H1 (cell line): ENCODE measurements at regions not wholly inside any gene's neighbourhood (a gene's known extent, or its start where the extent isn't known, plus 50 kb on each side); places are given as distances from the start of the nearest gene placed in this dataset.

ENCODE experiments used
- CTCF ChIA-PET: fragments of 300-600 bp; sonication (Branson Sonifier 250); formaldehyde crosslinking; loops from one replicate; lab custom pipeline; 2021; ENCODE audit not compliant: partially characterized antibody; lab: Charles Lee
- POLR2A ChIA-PET: fragments of 300-600 bp; sonication (Branson Sonifier 250); formaldehyde crosslinking; loops from one replicate; lab custom pipeline; 2021; ENCODE audit warnings: inconsistent platforms; ENCODE audit not compliant: partially characterized antibody; lab: Charles Lee
- DNase-seq, 2 experiments: peaks; one replicate each; pipeline versions ENCODE4 v3.0.0 to v3.0.0-alpha.2; 2010 to 2022; ENCODE audit warnings: low spot score in 2 of 2, low read depth in 1 of 2, mixed read lengths in 1 of 2
- FAIRE-seq: peaks from 2 replicates; lab custom pipeline; 2011; peaks lifted over from hg19 to GRCh38; lab: Jason Lieb, UNC
- H2AFZ ChIP-seq: 2 replicates; pipeline ENCODE4 v1.8.1; 2012; ENCODE audit warnings: low read length, inconsistent platforms
- H2AK5ac ChIP-seq: 2 replicates; pipeline ENCODE4 v1.6.1; 2013; ENCODE audit warnings: low read depth, low read length
- H2BK120ac ChIP-seq: replicated peaks from 2 replicates; pipeline ENCODE3; 2013; ENCODE audit warnings: low read depth, low read length, inconsistent platforms
- H2BK12ac ChIP-seq: 2 replicates; pipeline ENCODE4 v1.6.1; 2013; ENCODE audit warnings: low read depth, low read length
- H2BK15ac ChIP-seq: 2 replicates; pipeline ENCODE4 v1.6.1; 2013; ENCODE audit warnings: low read length
- H2BK20ac ChIP-seq: 2 replicates; pipeline ENCODE4 v1.6.1; 2013; ENCODE audit warnings: low read length
- H2BK5ac ChIP-seq: 2 replicates; pipeline ENCODE4 v1.6.1; 2013; ENCODE audit warnings: low read depth, low read length
- H3K14ac ChIP-seq: 2 replicates; pipeline ENCODE4 v1.6.1; 2013; ENCODE audit warnings: inconsistent platforms; ENCODE audit not compliant: insufficient read length
- H3K18ac ChIP-seq: 2 replicates; pipeline ENCODE4 v1.6.1; 2013; ENCODE audit warnings: low read length; ENCODE audit errors: extremely low read depth
- H3K23ac ChIP-seq: 2 replicates; pipeline ENCODE4 v1.6.1; 2013; ENCODE audit warnings: inconsistent platforms; ENCODE audit not compliant: insufficient read length
- H3K23me2 ChIP-seq: 2 replicates; pipeline ENCODE4 v1.6.1; 2013; ENCODE audit warnings: low read depth, low read length
- H3K27ac ChIP-seq: 2 replicates; pipeline ENCODE4 v1.6.1; 2011; ENCODE audit warnings: low read depth, low read length, inconsistent platforms
- H3K27me3 ChIP-seq, 4 experiments: replicated peaks in 1 of 4; 1 replicate in 1 of 4; 2 replicates in 3 of 4; pipeline versions ENCODE4 v1.6.1 to v1.8.1; 2011 to 2013; ENCODE audit warnings: low read length in 3 of 4, mild to moderate bottlenecking in 3 of 4, inconsistent platforms in 2 of 4, mixed read lengths in 2 of 4, moderate library complexity in 1 of 4; ENCODE audit not compliant: control insufficient read depth in 3 of 4, insufficient read depth in 3 of 4; ENCODE audit errors: extremely low read depth in 1 of 4
- H3K36me3 ChIP-seq, 4 experiments: 2 replicates each; pipeline versions ENCODE4 v1.6.1 to v1.8.1; 2011 to 2013; ENCODE audit warnings: mild to moderate bottlenecking in 4 of 4, low read length in 3 of 4, moderate library complexity in 2 of 4, control low read depth in 1 of 4, inconsistent platforms in 1 of 4; ENCODE audit not compliant: insufficient read depth in 4 of 4, control insufficient read depth in 2 of 4
- H3K4ac ChIP-seq: replicated peaks from 2 replicates; pipeline ENCODE3; 2013; ENCODE audit warnings: low read length, low read depth, mixed read lengths, inconsistent platforms; ENCODE audit not compliant: insufficient read length
- H3K4me1 ChIP-seq, 4 experiments: replicated peaks in 1 of 4; 1 replicate in 1 of 4; 2 replicates in 3 of 4; pipeline versions ENCODE4 v1.6.1 to v1.8.1; 2011 to 2013; ENCODE audit warnings: low read length in 3 of 4, inconsistent platforms in 2 of 4, mixed read lengths in 1 of 4; ENCODE audit not compliant: insufficient read depth in 4 of 4, control insufficient read depth in 3 of 4
- H3K4me2 ChIP-seq, 2 experiments: 2 replicates each; pipeline versions ENCODE4 v1.6.1 to v1.8.1; 2011 to 2013; ENCODE audit warnings: low read depth in 2 of 2, low read length in 2 of 2, control low read depth in 1 of 2, inconsistent platforms in 1 of 2, mild to moderate bottlenecking in 1 of 2; ENCODE audit not compliant: insufficient read depth in 1 of 2
- H3K4me3 ChIP-seq, 4 experiments: fragments of 200-600, 300-600 bp in 1 of 4; sonication (generic), shearing (Covaris generic), sonication (Bioruptor Twin) in 1 of 4; 2 replicates each; pipeline versions ENCODE4 v1.5.1 to v1.8.1; 2011 to 2016; ENCODE audit warnings: low read length in 4 of 4, low read depth in 3 of 4, control low read depth in 2 of 4, inconsistent platforms in 2 of 4, mild to moderate bottlenecking in 2 of 4, mixed read lengths in 1 of 4, moderate library complexity in 1 of 4; ENCODE audit not compliant: insufficient read depth in 2 of 4; ENCODE audit errors: extremely low read depth in 1 of 4
- H3K56ac ChIP-seq: replicated peaks from 2 replicates; pipeline ENCODE3; 2013; ENCODE audit warnings: low read depth, mild to moderate bottlenecking, mixed read lengths, low read length, inconsistent platforms; ENCODE audit not compliant: insufficient read length
- H3K79me1 ChIP-seq: 2 replicates; pipeline ENCODE4 v1.6.1; 2013; ENCODE audit warnings: low read depth, low read length, control low read depth
- H3K79me2 ChIP-seq, 2 experiments: 2 replicates each; pipeline versions ENCODE4 v1.6.1 to v1.8.1; 2012 to 2013; ENCODE audit warnings: low read length in 2 of 2, mild to moderate bottlenecking in 2 of 2, inconsistent platforms in 1 of 2; ENCODE audit not compliant: insufficient read depth in 2 of 2, control insufficient read depth in 1 of 2
- H3K9ac ChIP-seq, 4 experiments: replicated peaks in 1 of 4; 1 replicate in 1 of 4; 2 replicates in 3 of 4; pipeline versions ENCODE4 v1.6.1 to v1.8.1; 2011 to 2013; ENCODE audit warnings: low read depth in 3 of 4, low read length in 3 of 4, control low read depth in 2 of 4, mild to moderate bottlenecking in 2 of 4, moderate library complexity in 2 of 4, inconsistent platforms in 1 of 4; ENCODE audit errors: extremely low read depth in 1 of 4
- H3K9me3 ChIP-seq, 2 experiments: 2 replicates each; pipeline versions ENCODE4 v1.6.1 to v1.8.1; 2012 to 2013; ENCODE audit warnings: mild to moderate bottlenecking in 2 of 2, moderate library complexity in 2 of 2, control low read depth in 1 of 2, inconsistent platforms in 1 of 2, low read depth in 1 of 2, low read length in 1 of 2, mixed read lengths in 1 of 2; ENCODE audit not compliant: insufficient read depth in 2 of 2
- H4K20me1 ChIP-seq, 2 experiments: replicated peaks in 1 of 2; 2 replicates each; pipeline versions ENCODE3 to v1.8.1; 2011 to 2013; ENCODE audit warnings: inconsistent platforms in 2 of 2, low read length in 2 of 2, mild to moderate bottlenecking in 1 of 2; ENCODE audit not compliant: insufficient read depth in 2 of 2, control insufficient read depth in 1 of 2
- H4K5ac ChIP-seq: 2 replicates; pipeline ENCODE4 v1.6.1; 2013; ENCODE audit warnings: low read length, low read depth, mixed read lengths, inconsistent platforms; ENCODE audit not compliant: insufficient read length
- H4K8ac ChIP-seq: 2 replicates; pipeline ENCODE4 v1.8.0; 2013; ENCODE audit warnings: mild to moderate bottlenecking, moderate library complexity, low read length, inconsistent platforms; ENCODE audit not compliant: insufficient read depth; ENCODE audit errors: extremely low read depth
- H4K91ac ChIP-seq: replicated peaks from 2 replicates; pipeline ENCODE3; 2013; ENCODE audit warnings: low read length, mixed read lengths, inconsistent platforms; ENCODE audit not compliant: insufficient read length
- CREB1 ChIP-seq: IDR thresholded peaks from 2 replicates; pipeline ENCODE4 v1.6.1; 2012; ENCODE audit warnings: inconsistent platforms
- GABPA ChIP-seq: IDR thresholded peaks from 2 replicates; pipeline ENCODE4 v1.6.1; 2011; ENCODE audit warnings: mild to moderate bottlenecking, low read length, moderate library complexity, borderline replicate concordance; ENCODE audit not compliant: insufficient read depth
- TAF1 ChIP-seq: IDR thresholded peaks from 2 replicates; pipeline ENCODE4 v1.6.1; 2011; ENCODE audit warnings: mild to moderate bottlenecking, low read depth, low read length
- WGBS, 2 experiments: shearing (Covaris generic) in 1 of 2; methylation state at CpG; one replicate each; pipeline versions ENCODE4 v1.1.6 to v1.1.7; 2013 to 2015; ENCODE audit warnings: low lambda C conversion rate in 2 of 2, mixed read lengths in 2 of 2, inconsistent platforms in 1 of 2, low coverage in 1 of 2, missing lambda C conversion rate in 1 of 2; ENCODE audit not compliant: insufficient replicate concordance in 2 of 2, insufficient coverage in 1 of 2, insufficient read length in 1 of 2; ENCODE audit errors: extremely low coverage in 1 of 2, missing lambda C conversion rate in 1 of 2; 5-methylcytosine and 5-hydroxymethylcytosine counted together

- Histone ChIP-seq H3K9me3 (no peaks in the 10 kb centered on the region), H3K36me3 (no peaks in the 10 kb centered on the region), H3K4ac (no peak overlapping the region), H3K4me2 (no peak overlapping the region), H2BK15ac (no peak overlapping the region), H2BK20ac (no peak overlapping the region), H2BK5ac (no peak overlapping the region), H3K79me2 (no peaks in the 10 kb centered on the region), H3K23ac (no peak overlapping the region), H3K4me3 (no peak overlapping the region), H3K14ac (no peak overlapping the region), H2AK5ac (no peak overlapping the region), H2BK120ac (no peak overlapping the region), H3K18ac (no peak overlapping the region), H3K4me1 (no peaks in the 10 kb centered on the region), H3K23me2 (no peaks in the 10 kb centered on the region), H3K56ac (no peak overlapping the region), H4K8ac (no peak overlapping the region), H2AFZ (no peak overlapping the region), H4K91ac (no peak overlapping the region), H3K79me1 (no peaks in the 10 kb centered on the region), H4K20me1 (no peaks in the 10 kb centered on the region), H2BK12ac (no peak overlapping the region), H3K27me3 (no peaks in the 10 kb centered on the region), H3K27ac (no peak overlapping the region), H4K5ac (no peak overlapping the region), H3K9ac (no peak overlapping the region)
- WGBS, 2 experiments = 94% methylated on average over 10 of the region's 10 CpGs; no CpG with 5 or more reads in 1 of the 2 experiments
- no peak for DNase-seq
- no peak for FAIRE-seq
- ChIA-PET CTCF (no interaction called here), POLR2A (no interaction called here)
- no peak for TF ChIP-seq TAF1
- no peak for TF ChIP-seq CREB1
- TF ChIP-seq GABPA = no peak
Observed at GRCh38 chr16:54719624-54720023, 211.0 kb upstream of the IRX5 start.
